Neural progenitor cell (in vitro differentiated cells): ENCODE measurements at regions not wholly inside any gene's neighbourhood (a gene's known extent, or its start where the extent isn't known, plus 50 kb on each side); places are given as distances from the start of the nearest gene placed in this dataset.

Experiments
- DNase-seq: peaks from one replicate; pipeline ENCODE4 v3.0.0-alpha.2; 2016; ENCODE audit warnings: low spot score
- H2AFZ ChIP-seq: fragments of 200-600 bp; sonication (generic); replicated peaks from 2 replicates; pipeline ENCODE4 v1.6.1; 2016; ENCODE audit warnings: antibody characterized with exemption
- H3F3A ChIP-seq: fragments of 200-600 bp; sonication (generic); 2 replicates; pipeline ENCODE4 v1.6.1; 2016; ENCODE audit warnings: antibody characterized with exemption, low read depth
- H3K27ac ChIP-seq: fragments of 200-600 bp; sonication (generic); 2 replicates; pipeline ENCODE4 v1.5.1; 2016; ENCODE audit warnings: mild to moderate bottlenecking
- H3K27me3 ChIP-seq: fragments of 200-600 bp; sonication (generic); 2 replicates; pipeline ENCODE4 v1.6.1; 2016; ENCODE audit warnings: mild to moderate bottlenecking, moderate library complexity
- H3K36me3 ChIP-seq: fragments of 200-600 bp; sonication (generic); 2 replicates; pipeline ENCODE4 v1.5.1; 2016
- H3K4me1 ChIP-seq: fragments of 200-600 bp; sonication (generic); 2 replicates; pipeline ENCODE4 v1.6.1; 2016; ENCODE audit warnings: mixed run types
- H3K4me2 ChIP-seq: fragments of 200-600 bp; sonication (generic); 2 replicates; pipeline ENCODE4 v1.6.1; 2016
- H3K4me3 ChIP-seq: fragments of 200-600 bp; sonication (generic); 2 replicates; pipeline ENCODE4 v1.5.1; 2016
- H3K79me2 ChIP-seq: fragments of 200-600 bp; sonication (generic); 2 replicates; pipeline ENCODE4 v1.6.1; 2016; ENCODE audit warnings: low read depth
- H3K9ac ChIP-seq: fragments of 200-600 bp; sonication (generic); 2 replicates; pipeline ENCODE4 v1.6.1; 2016
- H3K9me3 ChIP-seq: fragments of 200-600 bp; sonication (generic); 2 replicates; pipeline ENCODE4 v1.5.1; 2016; ENCODE audit warnings: low read depth
- H4K20me1 ChIP-seq: fragments of 200-600 bp; sonication (generic); 2 replicates; pipeline ENCODE4 v1.6.1; 2016; ENCODE audit warnings: low read depth
- H3K27ac Mint-ChIP-seq: 3 replicates; pipeline ENCODE4 v1.8.0; 2021; ENCODE audit warnings: mixed read lengths
- H3K27me3 Mint-ChIP-seq: 2 replicates; pipeline ENCODE4 v1.8.0; 2022; ENCODE audit warnings: low read depth, mild to moderate bottlenecking, inconsistent platforms, moderate library complexity, mixed read lengths; ENCODE audit not compliant: insufficient read depth
- H3K36me3 Mint-ChIP-seq: 3 replicates; pipeline ENCODE4 v1.8.0; 2021; ENCODE audit warnings: mixed read lengths
- H3K4me1 Mint-ChIP-seq: 3 replicates; pipeline ENCODE4 v1.8.0; 2021; ENCODE audit warnings: mixed read lengths
- H3K4me3 Mint-ChIP-seq: 3 replicates; pipeline ENCODE4 v1.8.0; 2021; ENCODE audit warnings: mild to moderate bottlenecking, moderate library complexity, mixed read lengths
- H3K9me3 Mint-ChIP-seq: 3 replicates; pipeline ENCODE4 v1.8.0; 2020; ENCODE audit warnings: mixed read lengths
- CTCF ChIP-seq: fragments of 200-600 bp; sonication (generic); IDR thresholded peaks from 2 replicates; pipeline ENCODE4 v1.5.1; 2017; ENCODE audit warnings: antibody characterized with exemption, mild to moderate bottlenecking
- EZH2 ChIP-seq: fragments of 200-600 bp; sonication (generic); IDR thresholded peaks from 2 replicates; pipeline ENCODE4 v1.6.1; 2017; ENCODE audit warnings: antibody characterized with exemption, mild to moderate bottlenecking, moderate library complexity
- EZH2phosphoT487 ChIP-seq: fragments of 200-600 bp; sonication (generic); IDR thresholded peaks from 2 replicates; pipeline ENCODE4 v1.6.1; 2017; ENCODE audit warnings: antibody characterized with exemption

DNA sequence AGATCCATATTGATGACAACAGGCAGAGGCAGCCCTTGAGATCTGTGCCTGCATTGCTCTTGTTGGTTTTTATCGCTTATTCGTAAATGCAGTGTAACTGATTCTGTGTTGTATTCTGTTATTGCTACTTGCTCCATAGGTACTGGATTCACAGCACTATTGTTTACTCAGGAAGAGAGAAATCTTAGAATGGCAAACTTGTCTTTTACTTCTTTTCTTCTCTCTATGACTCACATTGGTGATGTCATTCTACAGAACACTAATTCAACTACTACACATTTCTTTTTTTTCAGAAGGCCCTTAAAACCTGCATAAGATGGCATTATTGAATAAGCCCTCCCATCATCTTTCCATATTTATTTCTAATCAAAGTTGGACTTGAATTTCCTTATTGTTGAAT is 201.0 kb upstream of the GBE1 start:
- Mint-ChIP-seq H3K27ac (no peak overlapping the region), H3K4me3 (no peak overlapping the region), H3K4me1 (no peaks in the 10 kb centered on the region), H3K27me3 (peaks cover 2% of the 10 kb centered on the region), H3K9me3 (peaks cover 2% of the 10 kb centered on the region), H3K36me3 (no peaks in the 10 kb centered on the region)
- Histone ChIP-seq H3K36me3 (no peaks in the 10 kb centered on the region), H3K27me3 (no peaks in the 10 kb centered on the region), H3K9me3 (no peaks in the 10 kb centered on the region), H3K4me1 (peaks cover 12% of the 10 kb centered on the region), H2AFZ (no peak overlapping the region), H3K4me3 (no peak overlapping the region), H4K20me1 (no peaks in the 10 kb centered on the region), H3F3A (no peaks in the 10 kb centered on the region), H3K27ac (no peak overlapping the region), H3K79me2 (no peaks in the 10 kb centered on the region), H3K9ac (no peak overlapping the region), H3K4me2 (no peak overlapping the region)
- TF ChIP-seq EZH2phosphoT487: no peak
- no peak for TF ChIP-seq CTCF
- no peak for TF ChIP-seq EZH2
- no peak for DNase-seq

DNA sequence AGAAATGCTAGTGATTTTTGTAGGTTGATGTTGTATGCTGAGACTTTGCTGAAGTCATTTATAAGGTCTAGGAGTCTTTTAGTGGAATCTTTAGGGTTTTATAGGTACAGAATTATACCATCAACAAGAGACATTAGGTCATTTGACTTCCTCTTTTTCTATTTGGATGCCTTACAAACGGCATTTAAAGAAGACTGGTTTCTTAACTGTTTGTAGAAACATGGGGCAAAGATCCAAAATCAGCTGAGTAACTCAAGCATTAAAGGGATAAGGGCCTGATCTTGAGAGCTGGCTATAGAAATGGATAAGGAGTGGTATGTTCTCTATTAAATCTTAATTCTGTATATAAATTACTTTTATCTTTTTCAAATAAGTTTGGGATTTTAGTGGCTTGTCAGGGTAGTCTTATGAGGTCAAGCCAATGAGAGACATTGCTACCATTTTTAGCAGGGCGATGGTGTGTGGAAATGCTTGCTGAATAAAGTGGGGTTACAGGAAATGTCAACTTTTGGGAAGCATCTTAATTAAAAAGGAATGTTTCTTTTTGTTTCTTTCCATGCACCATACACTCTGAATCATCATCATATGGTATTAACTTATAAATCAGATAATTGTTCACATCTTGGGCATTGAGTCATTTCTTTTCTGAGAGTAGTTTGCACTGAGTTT is 197.7 kb upstream of the GBE1 start:
- Histone ChIP-seq H3K9ac (no peak overlapping the region), H3K4me2 (no peak overlapping the region)
- no peak overlapping the region for H3K27ac Mint-ChIP-seq

DNA sequence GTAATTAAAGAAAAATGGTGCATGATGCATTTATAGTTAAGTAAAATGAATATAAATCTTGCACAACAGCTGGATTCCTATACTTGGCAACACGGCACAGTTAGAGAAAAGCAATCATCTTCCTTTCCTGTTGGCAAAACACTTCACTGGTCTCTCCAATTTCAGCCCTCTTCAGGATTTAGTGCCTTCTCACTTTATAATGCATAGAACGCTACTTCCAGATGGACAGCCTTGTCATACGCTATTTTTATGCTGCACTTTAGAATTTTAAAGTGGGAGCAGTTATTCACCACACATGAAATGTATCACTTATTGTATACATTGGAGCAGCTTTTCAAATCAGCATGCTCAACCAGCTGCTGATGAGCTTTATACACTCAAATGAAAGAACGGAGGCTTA is 194.4 kb upstream of the GBE1 start:
- no peaks in the 10 kb centered on the region for H3K79me2 ChIP-seq
- no peaks in the 10 kb centered on the region for H3K36me3 ChIP-seq
- Mint-ChIP-seq H3K4me3 (no peak overlapping the region), H3K27me3 (peaks cover 4% of the 10 kb centered on the region), H3K9me3 (peaks cover 2% of the 10 kb centered on the region), H3K36me3 (no peaks in the 10 kb centered on the region), H3K4me1 (no peaks in the 10 kb centered on the region), H3K27ac (no peak overlapping the region)
- H2AFZ ChIP-seq: no peak overlapping the region
- H4K20me1 ChIP-seq: no peaks in the 10 kb centered on the region
- no peaks in the 10 kb centered on the region for H3F3A ChIP-seq
- no peak overlapping the region for H3K9ac ChIP-seq
- DNase-seq: no peak
- H3K27me3 ChIP-seq: no peaks in the 10 kb centered on the region
- no peak overlapping the region for H3K4me3 ChIP-seq
- no peak overlapping the region for H3K27ac ChIP-seq
- no peak overlapping the region for H3K4me2 ChIP-seq
- TF ChIP-seq EZH2phosphoT487: no peak
- no peak for TF ChIP-seq CTCF
- TF ChIP-seq EZH2: no peak
- no peaks in the 10 kb centered on the region for H3K4me1 ChIP-seq
- no peaks in the 10 kb centered on the region for H3K9me3 ChIP-seq

More for the DNA sequence above, 197.7 kb upstream of the GBE1 start:
- no peaks in the 10 kb centered on the region for H3K79me2 ChIP-seq
- Mint-ChIP-seq H3K9me3 (peaks cover 2% of the 10 kb centered on the region), H3K36me3 (no peaks in the 10 kb centered on the region), H3K4me3 (no peak overlapping the region), H3K4me1 (no peaks in the 10 kb centered on the region), H3K27me3 (peaks cover 4% of the 10 kb centered on the region)
- H3K36me3 ChIP-seq: no peaks in the 10 kb centered on the region
- no peak overlapping the region for H2AFZ ChIP-seq
- no peaks in the 10 kb centered on the region for H3F3A ChIP-seq
- H4K20me1 ChIP-seq: no peaks in the 10 kb centered on the region
- no peak overlapping the region for H3K27ac ChIP-seq
- H3K27me3 ChIP-seq: no peaks in the 10 kb centered on the region
- TF ChIP-seq CTCF: no peak
- no peak for TF ChIP-seq EZH2phosphoT487
- no peak overlapping the region for H3K4me3 ChIP-seq
- no peak for DNase-seq
- no peaks in the 10 kb centered on the region for H3K4me1 ChIP-seq
- no peaks in the 10 kb centered on the region for H3K9me3 ChIP-seq
